T-helper 2 cell treated with Interferon-gamma antibody and Interleukin-4, amounts not matched to agents 5 μg/mL and 100 μg/mL, for 36 hours (primary cell): ENCODE measurements at regions not wholly inside any gene's neighbourhood (a gene's known extent, or its start where the extent isn't known, plus 50 kb on each side); places are given as distances from the start of the nearest gene placed in this dataset.

Experiments
- DNase-seq: peaks from one replicate; pipeline ENCODE4 v3.0.0; 2021; ENCODE audit warnings: low spot score
- H3K27ac Mint-ChIP-seq: one replicate; pipeline ENCODE4 v1.8.0; 2021; ENCODE audit warnings: mild to moderate bottlenecking, mixed read lengths
- H3K27me3 Mint-ChIP-seq: one replicate; pipeline ENCODE4 v1.8.0; 2021; ENCODE audit warnings: low read depth, mixed read lengths
- H3K36me3 Mint-ChIP-seq: one replicate; pipeline ENCODE4 v1.8.0; 2021; ENCODE audit warnings: low read depth, mixed read lengths
- H3K4me1 Mint-ChIP-seq: one replicate; pipeline ENCODE4 v1.8.0; 2021; ENCODE audit warnings: low read depth, mixed read lengths
- H3K4me3 Mint-ChIP-seq: one replicate; pipeline ENCODE4 v1.8.0; 2022; ENCODE audit warnings: mild to moderate bottlenecking, moderate library complexity, mixed read lengths
- H3K9me3 Mint-ChIP-seq: one replicate; pipeline ENCODE4 v1.8.0; 2021; ENCODE audit warnings: mixed read lengths

DNA sequence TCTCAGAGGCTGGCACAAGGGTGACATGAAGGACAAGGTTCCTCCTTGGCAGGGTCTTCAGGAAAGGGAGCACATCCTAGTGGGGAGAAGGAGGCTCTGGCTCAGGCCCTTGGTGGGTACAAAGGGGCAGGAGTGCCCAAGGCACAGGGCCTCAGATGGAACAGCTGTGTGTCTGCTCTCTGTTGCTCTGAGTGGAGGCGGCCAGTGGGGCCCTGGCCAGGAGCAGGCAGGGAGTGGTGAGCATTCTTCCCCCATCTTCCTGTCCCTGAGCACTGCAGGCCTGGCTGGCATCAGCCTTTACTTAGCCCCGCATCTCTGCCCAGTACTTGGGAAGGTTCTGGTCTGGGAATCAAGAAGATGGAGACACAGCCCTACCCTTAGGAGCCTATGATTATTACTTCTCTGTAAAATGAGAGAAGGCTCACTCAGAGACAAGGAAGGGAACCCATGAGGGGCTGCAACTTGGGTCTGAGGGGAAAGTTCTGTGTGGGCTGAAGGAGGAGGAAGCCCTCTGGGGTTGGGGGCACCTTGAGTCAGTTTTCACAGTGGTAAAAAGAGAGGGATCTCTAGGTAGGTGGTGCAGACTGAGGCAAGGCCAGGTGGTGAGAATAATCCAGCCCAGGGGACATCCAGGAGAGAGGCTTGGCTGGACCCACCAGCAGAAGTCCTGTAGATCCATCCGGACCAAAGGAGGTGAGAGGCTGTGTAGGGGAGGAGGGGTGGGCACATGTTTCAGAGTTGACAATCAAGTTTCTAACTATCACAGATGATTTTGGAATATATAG, 173.5 kb downstream of the TSHZ3 start:
- Mint-ChIP-seq H3K4me1 (no peaks in the 10 kb centered on the region), H3K36me3 (no peaks in the 10 kb centered on the region), H3K27ac (no peak overlapping the region), H3K4me3 (no peak overlapping the region), H3K9me3 (no peaks in the 10 kb centered on the region), H3K27me3 (peaks cover 3% of the 10 kb centered on the region)
- no peak for DNase-seq

DNA sequence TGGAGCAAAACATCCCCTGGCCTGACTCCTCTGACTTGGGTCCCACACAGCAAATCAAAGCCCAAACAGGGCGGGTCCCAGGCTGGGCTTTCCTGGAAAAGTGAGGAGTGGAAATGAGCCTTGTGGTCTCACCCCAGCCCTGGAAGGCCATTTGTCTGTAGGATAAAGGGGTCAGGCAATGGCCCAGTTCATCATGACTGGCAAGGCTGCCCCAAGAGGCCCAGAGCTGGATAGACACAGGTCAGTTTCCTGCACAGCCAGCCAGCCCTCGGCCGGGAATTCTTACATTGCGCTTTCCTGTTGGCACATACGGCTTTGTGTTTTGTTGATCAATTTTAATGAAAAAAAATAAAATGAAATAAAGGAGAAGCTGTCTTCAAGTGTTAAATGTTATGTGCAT, 174.3 kb downstream of the TSHZ3 start:
- H3K4me1 Mint-ChIP-seq, result no peaks in the 10 kb centered on the region
- no peaks in the 10 kb centered on the region for H3K36me3 Mint-ChIP-seq
- H3K4me3 Mint-ChIP-seq, result no peak overlapping the region
- H3K27me3 Mint-ChIP-seq, result peaks cover 3% of the 10 kb centered on the region
- H3K9me3 Mint-ChIP-seq, result no peaks in the 10 kb centered on the region
- H3K27ac Mint-ChIP-seq, result no peak overlapping the region
- DNase-seq, result no peak

DNA sequence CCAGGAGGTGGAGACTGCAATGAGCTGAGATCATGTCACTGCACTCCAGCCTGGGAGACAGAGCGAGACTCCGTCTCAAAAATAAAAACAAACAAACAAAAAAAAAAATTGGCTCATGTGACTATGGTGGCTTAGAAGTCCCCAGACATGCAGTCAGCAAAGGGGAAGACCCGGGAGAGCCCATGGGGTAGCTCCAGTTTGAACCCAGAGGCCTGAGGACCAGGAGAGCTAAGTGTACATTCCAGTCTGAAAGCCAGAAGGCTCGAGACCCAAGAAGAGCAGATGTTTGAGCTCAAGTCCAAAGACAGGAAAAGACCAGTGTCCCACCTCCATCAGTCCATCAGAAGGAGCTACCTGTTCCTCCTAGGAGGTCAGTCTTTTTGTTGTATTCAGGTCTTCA, 175.2 kb downstream of the TSHZ3 start:
- Mint-ChIP-seq H3K4me1 (no peaks in the 10 kb centered on the region), H3K27me3 (peaks cover 3% of the 10 kb centered on the region), H3K9me3 (no peaks in the 10 kb centered on the region), H3K36me3 (no peaks in the 10 kb centered on the region), H3K4me3 (no peak overlapping the region), H3K27ac (no peak overlapping the region)
- DNase-seq, result no peak

DNA sequence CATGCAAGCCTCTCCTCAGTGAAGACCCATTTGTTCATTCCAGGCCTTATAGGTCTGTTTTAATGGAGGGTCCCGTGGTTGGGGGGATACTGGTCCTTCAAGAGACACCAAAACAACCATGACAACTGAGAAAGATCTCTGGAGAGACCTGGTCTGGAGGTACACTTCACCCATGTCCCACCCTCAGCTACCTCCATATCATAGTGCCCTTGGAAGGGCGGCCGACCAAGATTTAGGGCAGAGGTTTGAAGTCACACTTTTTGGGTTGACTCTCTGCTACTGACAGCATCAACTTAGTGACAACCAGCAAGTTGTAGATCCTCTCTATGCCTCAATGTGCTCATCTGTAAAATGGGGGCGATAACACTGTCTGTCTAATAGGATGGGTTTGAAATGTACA, 177.3 kb downstream of the TSHZ3 start:
- H3K4me3 Mint-ChIP-seq, result no peak overlapping the region
- H3K27ac Mint-ChIP-seq, result no peak overlapping the region
- DNase-seq, result no peak
- H3K4me1 Mint-ChIP-seq, result no peaks in the 10 kb centered on the region
- peaks cover 5% of the 10 kb centered on the region for H3K27me3 Mint-ChIP-seq
- H3K36me3 Mint-ChIP-seq, result no peaks in the 10 kb centered on the region
- no peaks in the 10 kb centered on the region for H3K9me3 Mint-ChIP-seq

DNA sequence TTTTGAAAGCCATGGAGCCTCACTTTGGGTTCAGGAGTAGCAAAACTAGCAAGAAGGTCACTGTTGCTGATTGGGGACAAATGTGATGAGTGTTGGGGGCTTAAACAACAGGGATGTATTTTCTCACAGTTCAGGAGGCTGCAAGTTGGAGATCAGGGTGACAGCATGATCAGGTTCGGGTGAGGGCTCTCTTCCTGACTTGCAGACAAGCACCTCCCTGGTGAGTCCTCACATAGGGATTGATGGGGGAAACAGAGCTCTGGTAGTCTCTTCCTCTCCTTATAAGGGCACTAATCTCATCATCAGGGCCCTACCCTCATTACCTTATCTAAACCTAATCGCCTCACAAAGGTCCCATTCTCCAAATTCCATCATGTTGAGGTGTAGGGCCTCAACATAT, 179.2 kb downstream of the TSHZ3 start:
- Mint-ChIP-seq H3K4me3 (no peak overlapping the region), H3K4me1 (no peaks in the 10 kb centered on the region), H3K27me3 (peaks cover 12% of the 10 kb centered on the region), H3K27ac (no peak overlapping the region), H3K9me3 (no peaks in the 10 kb centered on the region), H3K36me3 (no peaks in the 10 kb centered on the region)
- no peak for DNase-seq

DNA sequence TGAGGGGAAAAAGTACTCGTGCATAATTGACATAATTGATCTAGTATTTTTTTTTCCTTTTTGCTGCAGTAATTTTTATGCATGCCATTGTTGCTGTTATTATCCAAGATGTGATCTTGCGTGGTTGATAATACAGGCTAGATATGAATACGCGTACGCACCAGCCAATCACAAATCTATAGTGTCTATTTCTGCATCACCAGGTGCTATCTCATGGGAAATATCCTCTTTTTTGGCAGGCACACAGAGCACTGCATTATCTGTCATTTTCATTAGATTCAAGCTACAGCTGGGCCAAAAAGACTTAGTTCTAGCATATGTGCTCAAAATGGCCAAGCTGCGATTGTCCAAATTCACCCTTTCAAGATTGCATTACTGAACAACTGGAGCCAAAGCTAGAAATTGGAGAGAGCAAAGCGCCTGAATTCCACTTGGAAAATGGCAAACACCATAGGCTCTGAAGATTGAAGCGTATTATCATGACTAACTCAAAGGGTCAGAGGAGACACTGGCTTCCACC, 181.1 kb downstream of the TSHZ3 start:
- no peaks in the 10 kb centered on the region for H3K9me3 Mint-ChIP-seq
- H3K27me3 Mint-ChIP-seq, result peaks cover 15% of the 10 kb centered on the region
- no peak overlapping the region for H3K27ac Mint-ChIP-seq
- no peaks in the 10 kb centered on the region for H3K4me1 Mint-ChIP-seq
- no peak overlapping the region for H3K4me3 Mint-ChIP-seq
- no peaks in the 10 kb centered on the region for H3K36me3 Mint-ChIP-seq
- DNase-seq, result no peak

DNA sequence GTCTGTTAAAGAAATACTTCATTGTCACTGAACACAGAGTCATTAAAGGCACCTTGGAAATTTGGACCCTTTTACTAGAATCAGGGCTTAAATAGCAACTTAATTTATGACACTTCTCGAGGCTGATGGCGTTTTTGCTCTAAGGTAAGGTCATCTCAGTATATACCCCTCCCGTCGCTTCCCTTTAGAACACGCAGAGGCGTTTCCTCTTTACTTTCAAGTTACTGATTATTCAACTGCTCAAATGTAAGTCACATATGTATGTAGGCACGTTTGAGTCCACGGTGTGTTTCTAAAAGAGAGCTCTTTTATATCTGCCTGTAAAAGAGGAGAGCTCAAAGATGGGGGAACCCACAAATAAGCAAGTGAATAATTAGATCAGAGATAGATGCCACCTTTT, 181.5 kb downstream of the TSHZ3 start:
- H3K36me3 Mint-ChIP-seq, result no peaks in the 10 kb centered on the region
- H3K9me3 Mint-ChIP-seq, result no peaks in the 10 kb centered on the region
- DNase-seq, result no peak
- no peaks in the 10 kb centered on the region for H3K4me1 Mint-ChIP-seq
- no peak overlapping the region for H3K27ac Mint-ChIP-seq
- no peak overlapping the region for H3K4me3 Mint-ChIP-seq
- peaks cover 14% of the 10 kb centered on the region for H3K27me3 Mint-ChIP-seq

DNA sequence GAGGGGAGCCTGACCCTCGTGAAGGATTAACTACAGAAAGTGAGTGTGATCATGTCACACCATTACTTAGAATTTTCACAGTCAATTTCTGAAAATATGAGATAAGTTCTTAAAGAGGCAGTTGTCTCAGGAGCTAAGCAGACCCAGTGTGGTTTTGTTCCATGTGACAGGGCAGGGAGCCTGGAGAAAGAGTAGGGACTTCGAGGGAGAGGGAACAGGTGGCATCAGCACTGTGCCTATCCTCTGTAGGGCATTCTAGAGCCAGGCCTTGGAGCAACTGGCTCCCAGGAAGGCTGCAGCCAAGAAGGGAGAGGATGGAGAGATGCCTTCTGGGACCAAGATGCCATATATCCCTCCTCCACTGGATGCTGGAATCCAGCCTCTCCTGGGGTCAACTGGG, 183.0 kb downstream of the TSHZ3 start:
- H3K9me3 Mint-ChIP-seq, result no peaks in the 10 kb centered on the region
- H3K27ac Mint-ChIP-seq, result no peak overlapping the region
- H3K36me3 Mint-ChIP-seq, result no peaks in the 10 kb centered on the region
- no peaks in the 10 kb centered on the region for H3K4me1 Mint-ChIP-seq
- H3K4me3 Mint-ChIP-seq, result no peak overlapping the region
- DNase-seq, result no peak
- H3K27me3 Mint-ChIP-seq, result peaks cover 14% of the 10 kb centered on the region

DNA sequence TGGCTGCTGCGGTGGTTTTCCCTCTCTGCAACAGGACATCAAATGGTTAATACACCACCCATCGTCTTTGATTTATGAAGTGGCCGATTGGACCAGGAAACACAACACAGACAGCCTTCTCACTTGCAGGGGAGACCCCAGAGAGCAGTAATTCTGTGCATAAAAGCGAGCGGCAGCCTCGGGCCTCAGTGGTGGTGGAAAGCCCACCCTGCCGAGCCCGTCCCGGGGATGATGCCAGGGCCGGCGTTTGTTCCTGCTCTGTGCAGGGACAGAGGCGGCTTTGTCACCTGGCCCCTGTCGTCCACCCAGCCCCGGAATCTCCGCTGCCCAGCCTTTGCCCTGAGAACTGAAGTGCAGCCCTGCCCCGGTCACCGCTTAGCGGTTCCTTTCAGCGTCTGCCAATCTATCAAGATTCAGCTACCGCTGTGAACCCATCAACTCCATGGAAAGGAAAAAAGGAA, 184.4 kb downstream of the TSHZ3 start:
- no peaks in the 10 kb centered on the region for H3K9me3 Mint-ChIP-seq
- no peaks in the 10 kb centered on the region for H3K4me1 Mint-ChIP-seq
- H3K27ac Mint-ChIP-seq, result no peak overlapping the region
- no peak overlapping the region for H3K4me3 Mint-ChIP-seq
- peaks cover 14% of the 10 kb centered on the region for H3K27me3 Mint-ChIP-seq
- DNase-seq, result no peak
- no peaks in the 10 kb centered on the region for H3K36me3 Mint-ChIP-seq

DNA sequence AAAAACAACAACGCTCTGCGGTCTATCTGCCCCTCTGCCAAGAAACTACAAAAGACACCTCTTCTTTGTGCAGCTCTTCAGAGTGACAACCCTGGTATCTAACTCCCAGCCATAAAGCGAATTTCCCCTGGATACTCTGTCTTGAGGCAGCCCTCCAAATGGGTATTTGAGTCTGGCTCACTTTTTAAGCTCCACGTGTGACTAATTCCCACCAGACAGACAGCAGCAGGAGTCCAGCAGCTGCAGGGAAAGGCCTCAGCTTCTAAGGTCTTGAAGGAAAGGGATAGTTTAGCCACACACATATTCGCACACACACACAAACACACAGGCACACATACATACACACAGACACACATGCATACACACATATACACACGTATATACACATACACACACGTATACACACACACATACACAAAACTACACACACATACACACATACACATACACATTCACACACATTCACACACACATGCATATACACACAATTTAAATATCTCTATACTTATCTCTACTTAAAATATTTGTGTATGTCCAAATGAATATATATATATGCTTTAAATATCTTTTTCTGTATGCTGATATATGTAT, 188.8 kb downstream of the TSHZ3 start:
- H3K36me3 Mint-ChIP-seq, result no peaks in the 10 kb centered on the region
- DNase-seq, result no peak
- no peak overlapping the region for H3K27ac Mint-ChIP-seq
- H3K4me1 Mint-ChIP-seq, result no peaks in the 10 kb centered on the region
- no peaks in the 10 kb centered on the region for H3K9me3 Mint-ChIP-seq
- no peak overlapping the region for H3K4me3 Mint-ChIP-seq
- peaks cover 7% of the 10 kb centered on the region for H3K27me3 Mint-ChIP-seq

DNA sequence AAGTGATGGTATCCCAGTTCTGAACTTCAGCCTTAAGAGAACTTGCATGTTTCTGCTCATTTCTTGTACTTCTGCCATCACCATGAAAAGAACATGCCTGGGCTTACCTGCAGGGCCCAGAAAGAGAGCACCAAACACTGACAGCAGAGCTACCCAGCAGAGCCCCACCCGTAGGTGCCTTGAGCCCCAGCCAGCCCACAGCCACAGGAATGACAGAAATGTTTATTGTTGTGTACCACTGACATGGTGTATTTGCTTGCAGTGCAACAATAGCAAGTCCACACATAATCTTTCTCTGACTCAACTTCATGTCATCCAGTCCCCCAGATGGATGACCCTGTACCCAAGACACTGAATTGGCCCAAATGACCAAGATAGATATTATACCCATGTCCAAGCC, 195.2 kb downstream of the TSHZ3 start:
- H3K9me3 Mint-ChIP-seq, result no peaks in the 10 kb centered on the region
- no peak for DNase-seq
- no peaks in the 10 kb centered on the region for H3K4me1 Mint-ChIP-seq
- H3K27me3 Mint-ChIP-seq, result no peaks in the 10 kb centered on the region
- no peak overlapping the region for H3K4me3 Mint-ChIP-seq
- no peaks in the 10 kb centered on the region for H3K36me3 Mint-ChIP-seq
- H3K27ac Mint-ChIP-seq, result no peak overlapping the region

DNA sequence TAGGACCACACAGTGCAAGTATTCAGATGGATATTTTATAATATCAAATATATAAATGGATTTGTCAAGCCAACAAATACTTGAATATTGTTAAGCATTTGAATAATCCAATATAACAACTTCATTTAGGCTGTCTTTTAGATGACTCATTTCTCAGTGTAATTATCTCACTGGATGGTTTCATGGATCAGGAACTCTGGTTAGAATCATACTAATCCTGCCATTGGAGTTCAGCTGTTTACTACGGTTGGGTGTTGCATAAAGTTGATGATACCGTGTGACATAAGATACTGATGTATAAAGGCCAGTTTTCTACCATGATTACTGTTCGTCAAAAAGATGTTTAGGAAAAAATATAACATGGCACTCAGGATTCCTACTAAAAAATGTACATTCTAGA, 196.3 kb downstream of the TSHZ3 start:
- H3K27me3 Mint-ChIP-seq, result no peaks in the 10 kb centered on the region
- H3K36me3 Mint-ChIP-seq, result no peaks in the 10 kb centered on the region
- no peak for DNase-seq

DNA sequence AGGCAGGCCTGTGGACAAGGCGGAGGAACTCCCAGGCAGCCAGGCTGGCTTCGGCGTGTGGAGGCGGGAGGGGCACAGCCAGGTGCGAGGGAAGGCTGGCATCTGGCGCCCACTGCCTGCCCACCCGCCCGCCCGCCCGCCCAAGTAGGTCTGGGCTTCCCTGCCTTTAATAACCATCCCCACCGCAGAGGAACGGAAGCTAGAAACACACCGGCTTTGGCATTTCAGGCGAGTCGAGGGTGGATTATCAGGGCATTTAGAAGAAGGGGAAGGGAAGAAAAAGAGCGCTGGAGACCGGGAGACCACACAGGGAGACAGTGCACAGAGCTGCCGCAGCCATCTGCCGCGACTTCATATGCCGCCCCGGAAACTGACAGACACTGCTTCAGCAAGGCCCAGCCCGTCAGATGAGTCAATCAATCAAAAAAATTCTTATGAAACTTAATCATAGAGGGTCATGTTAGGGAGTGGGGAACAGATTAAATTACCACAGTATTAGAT, 199.7 kb downstream of the TSHZ3 start:
- no peaks in the 10 kb centered on the region for H3K9me3 Mint-ChIP-seq
- H3K27me3 Mint-ChIP-seq, result no peaks in the 10 kb centered on the region
- H3K4me3 Mint-ChIP-seq, result no peak overlapping the region
- DNase-seq, result no peak
- no peak overlapping the region for H3K27ac Mint-ChIP-seq
- no peaks in the 10 kb centered on the region for H3K4me1 Mint-ChIP-seq
- H3K36me3 Mint-ChIP-seq, result no peaks in the 10 kb centered on the region

More for the DNA sequence above, 196.3 kb downstream of the TSHZ3 start:
- H3K9me3 Mint-ChIP-seq, result no peaks in the 10 kb centered on the region
- H3K27ac Mint-ChIP-seq, result no peak overlapping the region
- no peaks in the 10 kb centered on the region for H3K4me1 Mint-ChIP-seq
- H3K4me3 Mint-ChIP-seq, result no peak overlapping the region

DNA sequence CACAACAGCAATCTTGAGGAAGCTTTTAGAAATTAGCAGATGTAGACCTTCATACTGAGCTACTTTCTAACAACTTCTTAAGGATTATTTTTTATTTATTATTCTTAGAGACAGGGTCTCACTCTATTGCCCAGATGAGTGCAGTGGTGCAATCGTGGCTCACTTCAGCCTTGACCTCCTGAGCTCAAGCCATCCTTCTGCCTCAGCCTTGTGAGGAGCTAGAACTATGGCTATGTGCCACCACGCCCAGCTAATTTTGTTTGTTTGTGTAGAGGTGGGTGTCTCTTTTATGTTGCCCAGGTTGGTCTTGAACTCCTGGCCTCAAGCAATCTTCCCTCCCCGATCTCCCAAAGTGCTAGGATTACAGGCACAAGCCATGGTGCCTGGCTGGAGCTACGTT, 200.6 kb downstream of the TSHZ3 start:
- no peaks in the 10 kb centered on the region for H3K27me3 Mint-ChIP-seq
- no peaks in the 10 kb centered on the region for H3K9me3 Mint-ChIP-seq
- no peaks in the 10 kb centered on the region for H3K36me3 Mint-ChIP-seq
- H3K4me3 Mint-ChIP-seq, result no peak overlapping the region
- no peaks in the 10 kb centered on the region for H3K4me1 Mint-ChIP-seq
- H3K27ac Mint-ChIP-seq, result no peak overlapping the region
- no peak for DNase-seq
